ENCODE measurements at regions not wholly inside any gene's neighbourhood (a gene's known extent, or its start where the extent isn't known, plus 50 kb on each side); places are given as distances from the start of the nearest gene placed in this dataset.

- TF ChIP-seq CTCF (IDR thresholded peaks at IDR 0.05) (peak; percentile 8), EZH2phosphoT487 (IDR thresholded peaks at IDR 0.05) (no peak)
These were observed 1174.7 kb downstream of the ZPLD1 start for GRCh38 chr3:103609472-103609871.

Data from neural progenitor cell (in vitro differentiated cells).